ENCODE measurements at regions not wholly inside any gene's neighbourhood (a gene's known extent, or its start where the extent isn't known, plus 50 kb on each side); places are given as distances from the start of the nearest gene placed in this dataset.
"Not testable (repeated sequence)": the region's sequence is repeated elsewhere in the genome, so short reads cannot be mapped to it uniquely, and the experiment has no call there.

DNA sequence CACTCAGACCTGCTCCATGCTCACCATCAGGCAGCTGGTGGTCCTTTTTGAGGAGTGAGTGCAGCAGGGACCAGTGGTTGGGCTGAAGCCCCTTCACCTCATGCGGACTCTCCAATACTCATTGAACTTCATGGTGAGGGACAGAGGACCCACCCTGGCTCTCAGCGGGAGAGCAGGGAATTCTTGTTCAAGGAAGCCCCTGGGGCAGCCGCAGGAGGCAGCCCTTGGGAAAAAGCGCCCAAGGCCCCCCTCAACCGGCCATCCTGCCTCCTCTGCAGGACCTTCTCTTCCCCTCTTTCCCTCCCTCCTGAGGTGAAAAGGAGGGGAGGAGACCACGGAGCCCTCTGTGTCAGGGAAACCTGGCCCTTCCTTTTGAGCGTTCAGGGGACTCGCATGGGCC lies 4510.9 kb upstream of the OR11H1 start:
- H3K4me3 ChIP-seq (ENCODE audit: low read depth, poor library complexity, severe bottlenecking); intact Hi-C loops (cut with DNase I; ENCODE audit: low total_unique reads): not testable (repeated sequence)
- 61 to 67% methylated on average over 8 of the region's 8 CpGs for whole genome bisulfite sequencing, 2 donors
- DNase-seq (ENCODE audit: low spot score in 2 of 2), result peak in 1 of 2 donors; percentile 88

DNA sequence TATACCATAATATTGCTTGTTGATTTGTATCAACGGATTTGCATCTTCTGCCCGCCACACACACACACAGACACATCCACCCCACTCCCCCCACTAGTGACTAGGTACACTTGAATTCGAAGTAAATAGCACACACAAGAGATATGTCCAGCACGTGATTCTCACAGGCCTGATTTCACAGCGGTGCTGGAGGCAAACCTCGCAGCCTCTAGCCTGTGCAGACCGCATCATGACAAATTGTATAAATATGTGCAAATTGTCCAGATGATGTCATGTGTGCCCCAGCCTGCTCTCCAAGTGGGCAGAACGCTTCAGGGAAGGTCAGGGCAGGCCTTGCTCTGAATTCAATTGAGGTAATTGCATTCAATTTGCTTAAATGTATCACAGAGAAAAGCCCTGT lies 4507.5 kb upstream of the OR11H1 start:
- peak in 1 of 2 donors; percentile 78 for DNase-seq (ENCODE audit: low spot score in 2 of 2)
- WGBS, 2 donors, result 43 to 49% methylated on average over 6 to 7 of the region's 8 CpGs
- intact Hi-C loops (cut with DNase I; ENCODE audit: low total_unique reads); H3K4me3 ChIP-seq (ENCODE audit: low read depth, poor library complexity, severe bottlenecking): not testable (repeated sequence)

DNA sequence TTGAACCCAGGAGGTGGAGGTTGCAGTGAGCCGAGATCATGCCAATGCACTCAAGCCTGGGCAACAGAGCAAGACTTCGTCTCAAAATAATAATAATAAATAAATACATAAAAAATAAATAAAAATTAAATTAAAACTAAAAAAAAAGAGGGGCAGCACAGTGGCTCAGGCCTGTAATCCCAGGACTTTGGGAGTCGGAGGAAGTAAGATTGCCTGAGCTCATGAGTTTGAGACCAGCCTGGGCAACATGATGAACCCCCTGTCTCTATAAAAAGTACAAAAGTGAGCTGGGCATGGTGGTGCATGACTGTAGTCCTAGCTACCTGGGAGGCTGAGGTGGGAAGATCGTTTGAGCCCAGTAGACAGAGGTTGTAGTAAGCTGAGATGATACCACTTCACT lies 4501.5 kb upstream of the OR11H1 start:
- intact Hi-C loops (cut with DNase I; ENCODE audit: low total_unique reads); H3K4me3 ChIP-seq (ENCODE audit: low read depth, poor library complexity, severe bottlenecking): not testable (repeated sequence)
- WGBS, 2 donors, result 56 to 63% methylated on average over 4 of the region's 4 CpGs
- peak in 1 of 2 donors; percentile 60 for DNase-seq (ENCODE audit: low spot score in 2 of 2)

DNA sequence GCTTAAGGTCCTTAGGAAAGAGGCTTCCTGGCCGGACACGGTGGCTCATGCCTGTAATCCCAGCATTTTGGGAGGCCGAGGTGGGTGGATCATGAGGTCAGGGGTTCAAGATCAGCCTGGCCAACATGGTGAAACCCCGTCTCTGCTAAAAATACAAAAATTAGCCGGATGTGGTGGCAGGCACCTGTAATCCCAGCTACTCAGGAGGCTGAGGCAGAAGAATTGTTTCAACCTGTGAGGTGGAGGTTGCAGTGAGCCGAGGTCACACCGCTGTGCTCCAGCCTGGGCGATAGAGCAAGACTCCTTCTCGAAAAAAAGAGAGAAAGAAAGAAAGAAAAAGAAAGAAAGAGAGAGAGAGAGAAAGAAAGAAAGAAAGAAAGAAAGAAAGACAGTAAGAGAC lies 4500.9 kb upstream of the OR11H1 start:
- DNase-seq (ENCODE audit: low spot score in 2 of 2), result peak in 1 of 2 donors; percentile 86
- H3K4me3 ChIP-seq (ENCODE audit: low read depth, poor library complexity, severe bottlenecking); intact Hi-C loops (cut with DNase I; ENCODE audit: low total_unique reads): not testable (repeated sequence)
- WGBS, 2 donors, result 70 to 73% methylated on average over 9 of the region's 9 CpGs

DNA sequence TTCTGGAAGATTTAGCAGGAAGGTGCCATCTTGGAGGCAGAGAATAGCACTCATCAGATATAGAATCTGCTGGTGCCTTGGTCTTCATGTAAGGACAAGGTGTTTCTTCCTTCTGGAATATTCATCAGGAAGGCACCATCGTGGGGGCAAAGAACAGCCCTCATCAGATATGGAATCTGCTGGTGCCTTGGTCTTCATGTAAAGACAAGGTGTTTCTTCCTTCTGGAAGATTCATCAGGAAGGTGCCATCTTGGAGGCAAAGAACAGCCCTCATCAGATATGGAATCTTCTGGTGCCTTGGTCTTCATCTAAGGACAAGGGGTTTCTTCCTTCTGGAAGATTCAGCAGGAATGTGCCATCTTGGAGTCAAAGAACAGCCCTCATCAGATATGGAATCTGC lies 4500.5 kb upstream of the OR11H1 start:
- WGBS, 2 donors, result 36 to 43% methylated on average over 1 of the region's 1 CpG
- intact Hi-C loops (cut with DNase I; ENCODE audit: low total_unique reads); H3K4me3 ChIP-seq (ENCODE audit: low read depth, poor library complexity, severe bottlenecking): not testable (repeated sequence)
- DNase-seq (ENCODE audit: low spot score in 2 of 2), result peak in 1 of 2 donors; percentile 60

DNA sequence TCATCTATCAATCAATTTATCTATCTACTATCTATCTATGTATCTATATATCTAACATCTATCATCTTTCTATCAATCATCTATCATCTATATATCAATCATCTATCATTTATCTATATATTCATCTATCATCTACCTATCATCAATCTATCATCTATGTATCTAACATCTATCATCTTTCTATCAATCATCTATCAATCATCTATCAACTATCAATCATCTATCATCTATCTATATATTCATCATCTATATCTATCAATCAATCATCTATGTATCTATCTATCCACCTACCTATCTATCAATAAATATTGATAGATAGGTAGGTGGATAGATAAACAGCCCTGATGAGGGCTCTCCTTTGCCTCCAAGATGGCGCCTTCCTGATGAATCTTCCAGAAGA lies 4499.8 kb upstream of the OR11H1 start:
- intact Hi-C loops (cut with DNase I; ENCODE audit: low total_unique reads), result not testable (repeated sequence)

DNA sequence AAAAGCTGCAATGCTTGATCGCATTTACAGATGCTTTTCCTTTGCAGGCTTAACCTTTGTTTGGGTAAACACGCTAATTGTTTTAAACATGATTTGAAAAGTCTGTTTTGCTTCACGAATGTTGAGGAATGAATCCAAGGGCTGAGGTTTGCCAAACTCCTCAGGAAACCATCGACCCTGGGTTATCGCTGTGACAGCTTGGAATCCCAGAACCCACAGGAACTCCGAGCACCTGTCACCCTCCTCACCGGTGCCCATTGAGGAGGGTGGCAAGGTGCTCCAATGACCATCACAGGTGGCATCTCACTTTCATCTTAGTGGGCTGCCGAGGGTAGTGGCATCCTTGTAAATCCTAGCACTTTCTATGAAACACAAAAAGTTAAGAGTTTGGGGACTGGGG lies 4498.5 kb upstream of the OR11H1 start:
- H3K4me3 ChIP-seq (ENCODE audit: low read depth, poor library complexity, severe bottlenecking); intact Hi-C loops (cut with DNase I; ENCODE audit: low total_unique reads): not testable (repeated sequence)
- DNase-seq (ENCODE audit: low spot score in 2 of 2), result peak in 1 of 2 donors; percentile 88
- WGBS, 2 donors, result 68 to 72% methylated on average over 8 of the region's 8 CpGs

More for the DNA sequence above, 4499.8 kb upstream of the OR11H1 start:
- H3K4me3 ChIP-seq (ENCODE audit: low read depth, poor library complexity, severe bottlenecking), result not testable (repeated sequence)
- DNase-seq (ENCODE audit: low spot score in 2 of 2), result peak in 1 of 2 donors; percentile 15
- 18 to 22% methylated on average over 1 of the region's 1 CpG for WGBS, 2 donors

DNA sequence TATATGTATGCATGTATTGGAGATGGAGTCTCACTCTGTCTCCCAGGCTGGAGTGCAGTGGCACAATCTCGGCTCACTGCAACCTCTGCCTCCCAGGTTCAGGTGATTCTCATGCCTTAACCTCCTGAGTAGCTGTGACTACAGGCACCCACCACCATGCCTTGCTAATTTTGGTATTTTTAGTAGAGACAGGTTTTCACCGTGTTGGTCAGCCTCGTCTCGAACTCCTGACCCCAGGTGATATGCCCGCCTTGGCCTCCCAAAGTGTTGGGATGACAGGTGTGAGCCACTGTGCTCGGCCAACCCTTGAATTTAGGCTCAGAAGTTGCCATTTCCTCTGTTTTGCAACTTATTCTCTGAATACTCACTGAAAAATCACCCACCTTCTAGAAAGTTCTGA lies 4498.0 kb upstream of the OR11H1 start:
- H3K4me3 ChIP-seq (ENCODE audit: low read depth, poor library complexity, severe bottlenecking); intact Hi-C loops (cut with DNase I; ENCODE audit: low total_unique reads): not testable (repeated sequence)
- DNase-seq (ENCODE audit: low spot score in 2 of 2), result peak in 1 of 2 donors; percentile 87
- WGBS, 2 donors, result 53 to 54% methylated on average over 6 of the region's 6 CpGs

DNA sequence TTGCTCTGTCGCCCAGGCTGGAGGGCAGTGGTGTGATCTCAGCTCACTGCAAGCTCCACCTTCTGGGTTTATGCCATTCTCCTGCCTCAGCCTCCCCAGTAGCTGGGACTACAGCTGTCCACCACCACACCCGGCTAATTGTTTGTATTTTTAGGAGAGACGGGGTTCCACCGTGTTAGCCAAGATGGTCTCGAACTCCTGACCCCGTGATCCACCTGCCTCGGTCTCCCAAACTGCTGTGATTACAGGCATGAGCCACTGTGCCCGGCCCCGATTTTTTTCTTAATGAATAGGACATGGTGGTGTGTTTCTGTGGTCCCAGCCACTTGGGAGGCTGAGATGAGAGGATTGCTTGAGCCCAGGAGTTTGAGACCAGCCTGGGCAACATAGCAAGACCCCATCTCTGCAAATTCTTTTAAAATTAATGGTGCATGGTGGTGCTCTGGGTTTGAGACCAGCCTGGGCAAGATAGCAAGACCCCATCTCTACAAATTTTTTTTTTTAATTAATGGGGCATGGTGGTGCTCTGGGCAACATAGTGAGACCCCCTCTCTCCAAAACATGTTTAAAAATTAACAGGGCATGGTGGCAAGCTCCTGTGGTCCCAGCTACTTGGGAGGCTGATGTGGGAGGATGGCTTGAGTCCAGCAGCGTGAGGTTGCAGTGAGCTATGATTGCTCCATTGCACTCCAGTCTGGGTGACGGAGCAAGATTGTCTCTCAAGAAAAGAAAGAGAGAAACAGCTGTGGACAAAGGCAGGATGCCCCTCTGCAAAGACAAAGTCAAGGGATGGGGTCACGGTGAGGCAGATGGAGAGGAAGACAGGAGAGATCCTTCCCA lies 4497.2 kb upstream of the OR11H1 start:
- intact Hi-C loops (cut with DNase I; ENCODE audit: low total_unique reads); H3K4me3 ChIP-seq (ENCODE audit: low read depth, poor library complexity, severe bottlenecking): not testable (repeated sequence)
- DNase-seq (ENCODE audit: low spot score in 2 of 2), result peak in 1 of 2 donors; percentile 91
- WGBS, 2 donors, result 72 to 75% methylated on average over 12 of the region's 12 CpGs

DNA sequence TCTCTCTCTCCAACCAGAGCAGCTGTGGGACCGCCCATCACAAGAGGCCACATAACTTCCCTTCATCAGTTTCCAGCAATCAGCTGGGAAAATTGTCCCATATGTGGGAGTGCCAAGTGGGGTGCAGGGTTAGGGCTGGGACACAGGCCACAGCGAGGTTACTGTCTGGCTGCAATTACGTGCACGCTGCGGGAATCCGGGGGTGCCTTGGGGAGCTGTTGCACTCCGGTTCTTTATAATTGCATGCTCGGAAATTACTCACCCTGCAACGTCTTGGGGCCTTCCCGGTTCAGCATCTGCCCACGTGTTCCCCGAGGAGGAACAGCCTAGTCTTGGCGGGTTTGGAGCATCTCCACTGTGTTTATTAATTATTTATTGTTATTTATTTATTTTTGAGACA lies 4495.9 kb upstream of the OR11H1 start:
- peak in 1 of 2 donors; percentile 89 for DNase-seq (ENCODE audit: low spot score in 2 of 2)
- intact Hi-C loops (cut with DNase I; ENCODE audit: low total_unique reads); H3K4me3 ChIP-seq (ENCODE audit: low read depth, poor library complexity, severe bottlenecking): not testable (repeated sequence)
- WGBS, 2 donors, result 74 to 79% methylated on average over 13 of the region's 13 CpGs

DNA sequence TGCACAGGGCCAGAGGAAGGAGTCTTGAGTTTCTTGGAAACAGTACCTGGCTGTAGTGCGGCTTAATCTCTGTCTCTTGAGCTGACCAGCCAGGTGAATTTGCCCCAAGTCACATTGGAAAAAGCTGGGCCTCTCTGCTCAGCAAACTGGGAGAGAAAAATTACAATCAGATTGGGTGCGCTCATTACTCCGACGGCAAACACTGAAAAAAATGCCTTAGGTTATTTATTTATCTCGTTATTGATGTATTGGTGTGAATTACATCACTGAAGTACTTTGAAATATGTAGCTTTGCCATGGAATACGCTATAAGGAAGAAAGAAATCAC lies 4493.4 kb upstream of the OR11H1 start:
- H3K4me3 ChIP-seq (ENCODE audit: low read depth, poor library complexity, severe bottlenecking); intact Hi-C loops (cut with DNase I; ENCODE audit: low total_unique reads): not testable (repeated sequence)
- peak in 1 of 2 donors; percentile 83 for DNase-seq (ENCODE audit: low spot score in 2 of 2)
- 46 to 54% methylated on average over 6 of the region's 6 CpGs for WGBS, 2 donors

DNA sequence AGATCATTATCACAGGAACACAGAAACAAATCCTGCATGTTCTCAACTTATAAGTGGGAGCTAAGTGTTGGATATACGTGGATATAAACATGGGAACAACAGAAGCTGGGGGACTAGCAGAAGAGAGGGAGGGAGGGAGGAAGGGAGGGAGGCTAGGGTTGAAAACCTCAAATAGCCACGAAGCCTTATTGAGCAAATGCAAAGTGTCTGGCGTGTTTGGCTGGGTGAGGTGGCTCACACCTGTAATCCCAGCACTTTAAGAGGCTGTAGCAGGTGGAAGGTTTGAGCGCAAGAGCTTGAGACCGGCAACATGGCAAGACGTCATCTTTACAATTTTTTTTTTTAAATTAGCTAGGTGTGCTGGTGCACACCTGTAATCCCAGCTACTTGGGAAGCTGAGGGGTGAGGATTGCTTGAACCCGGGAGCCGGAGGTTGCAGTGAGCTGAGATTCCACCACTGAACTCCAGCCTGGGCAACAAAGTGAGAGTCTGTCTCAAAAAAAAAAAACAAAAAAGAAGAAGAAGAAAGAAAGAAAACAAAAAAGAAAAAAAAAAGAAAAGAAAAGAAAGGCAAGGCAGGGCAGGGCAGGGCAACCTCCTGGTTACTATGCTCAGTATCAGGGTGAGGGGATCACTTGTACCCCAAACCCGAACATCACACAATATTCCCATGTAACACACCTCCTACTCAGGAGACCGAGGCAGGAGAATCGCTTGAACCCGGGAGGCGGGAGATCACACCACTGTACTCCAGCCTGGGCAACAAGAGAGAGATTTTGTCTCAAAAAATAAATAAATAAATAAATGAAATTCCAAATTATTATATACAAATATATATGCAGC lies 4492.7 kb upstream of the OR11H1 start:
- H3K4me3 ChIP-seq (ENCODE audit: low read depth, poor library complexity, severe bottlenecking); intact Hi-C loops (cut with DNase I; ENCODE audit: low total_unique reads): not testable (repeated sequence)
- peak in 1 of 2 donors; percentile 83 for DNase-seq (ENCODE audit: low spot score in 2 of 2)
- 63 to 64% methylated on average over 13 of the region's 13 CpGs for WGBS, 2 donors

DNA sequence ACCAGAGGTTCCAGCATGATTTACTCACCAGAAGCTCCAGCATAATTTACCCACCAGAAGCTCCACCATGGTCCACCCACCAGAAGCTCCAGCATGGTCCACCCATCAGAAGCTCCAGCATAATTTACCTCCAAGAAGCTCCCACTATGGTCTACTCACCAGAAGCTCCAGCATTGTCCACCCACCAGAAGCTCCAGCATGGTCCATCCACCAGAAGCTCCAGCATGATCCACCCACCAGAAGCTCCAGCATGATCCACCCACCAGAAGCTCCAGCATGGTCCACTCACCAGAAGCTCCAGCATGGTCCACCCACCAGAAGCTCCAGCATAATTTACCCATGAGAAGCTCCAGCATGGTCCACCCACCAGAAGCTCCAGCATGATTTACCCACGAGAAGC lies 4490.7 kb upstream of the OR11H1 start:
- WGBS, 2 donors, result 58 to 67% methylated on average over 1 of the region's 1 CpG
- intact Hi-C loops (cut with DNase I; ENCODE audit: low total_unique reads); H3K4me3 ChIP-seq (ENCODE audit: low read depth, poor library complexity, severe bottlenecking): not testable (repeated sequence)
- peak in 1 of 2 donors; percentile 67 for DNase-seq (ENCODE audit: low spot score in 2 of 2)

DNA sequence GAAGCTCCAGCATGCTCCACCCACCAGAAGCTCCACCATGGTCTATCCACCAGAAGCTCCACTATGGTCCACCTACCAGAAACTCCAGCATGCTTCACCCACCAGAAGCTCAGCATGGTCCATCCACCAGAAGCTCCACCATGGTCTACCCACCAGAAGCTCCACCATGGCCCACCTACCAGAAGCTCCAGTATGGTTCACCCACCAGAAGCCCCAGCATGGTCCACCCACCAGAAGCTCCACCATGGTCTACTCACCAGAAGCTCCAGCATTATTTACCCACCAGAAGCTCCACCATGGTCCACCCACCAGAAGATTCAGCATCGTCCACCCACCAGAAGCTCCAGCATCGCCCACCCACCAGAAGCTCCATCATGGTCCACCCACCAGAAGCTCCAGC lies 4490.2 kb upstream of the OR11H1 start:
- H3K4me3 ChIP-seq (ENCODE audit: low read depth, poor library complexity, severe bottlenecking); intact Hi-C loops (cut with DNase I; ENCODE audit: low total_unique reads): not testable (repeated sequence)
- peak in 1 of 2 donors; percentile 87 for DNase-seq (ENCODE audit: low spot score in 2 of 2)
- WGBS, 2 donors, result 55 to 61% methylated on average over 2 of the region's 2 CpGs

DNA sequence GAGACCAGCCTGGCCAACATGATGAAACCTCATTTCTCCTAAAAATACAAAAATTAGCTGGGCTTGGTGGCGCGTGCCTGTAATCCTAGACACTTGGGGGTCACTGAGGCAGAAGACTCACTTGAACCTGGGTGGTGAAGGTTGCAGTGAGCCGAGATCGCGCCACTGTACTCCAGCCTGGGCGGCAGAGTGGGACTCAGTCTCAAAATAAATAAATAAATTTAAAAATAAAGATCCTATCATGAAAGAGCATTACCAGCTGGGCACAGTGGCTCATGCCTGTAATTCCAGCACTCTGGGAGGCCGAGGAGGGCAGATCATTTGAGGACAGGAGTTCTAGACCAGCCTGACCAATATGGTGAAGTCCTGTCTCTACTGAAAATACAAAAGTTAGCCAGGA lies 4489.2 kb upstream of the OR11H1 start:
- peak in 1 of 2 donors; percentile 91 for DNase-seq (ENCODE audit: low spot score in 2 of 2)
- 73 to 75% methylated on average over 7 of the region's 7 CpGs for WGBS, 2 donors

More for the DNA sequence above, 4489.2 kb upstream of the OR11H1 start:
- intact Hi-C loops (cut with DNase I; ENCODE audit: low total_unique reads); H3K4me3 ChIP-seq (ENCODE audit: low read depth, poor library complexity, severe bottlenecking): not testable (repeated sequence)

All from lower leg skin (tissue), 3 donors.